Gastroesophageal sphincter (tissue), 3 donors: ENCODE measurements at regions not wholly inside any gene's neighbourhood (a gene's known extent, or its start where the extent isn't known, plus 50 kb on each side); places are given as distances from the start of the nearest gene placed in this dataset.

ENCODE experiments used
- POLR2A ChIP-seq, 2 donors: fragments of 450-650 bp; IDR thresholded peaks; one replicate each; pipeline ENCODE4 v1.6.1; 2017; ENCODE audit warnings: antibody characterized with exemption in 2 of 2, mild to moderate bottlenecking in 2 of 2, moderate library complexity in 1 of 2
- TF ChIP-seq, protein P1 (sequence below), 4 experiments: fragments of 200-600 bp in 2 of 4; fragments of 450-650 bp in 2 of 4; sonication (generic) in 1 of 4; IDR thresholded peaks; one replicate each; pipeline ENCODE4 v1.5.1; 2017 to 2019; ENCODE audit warnings: antibody characterized with exemption in 4 of 4, mild to moderate bottlenecking in 2 of 4, moderate library complexity in 2 of 4

DNA sequence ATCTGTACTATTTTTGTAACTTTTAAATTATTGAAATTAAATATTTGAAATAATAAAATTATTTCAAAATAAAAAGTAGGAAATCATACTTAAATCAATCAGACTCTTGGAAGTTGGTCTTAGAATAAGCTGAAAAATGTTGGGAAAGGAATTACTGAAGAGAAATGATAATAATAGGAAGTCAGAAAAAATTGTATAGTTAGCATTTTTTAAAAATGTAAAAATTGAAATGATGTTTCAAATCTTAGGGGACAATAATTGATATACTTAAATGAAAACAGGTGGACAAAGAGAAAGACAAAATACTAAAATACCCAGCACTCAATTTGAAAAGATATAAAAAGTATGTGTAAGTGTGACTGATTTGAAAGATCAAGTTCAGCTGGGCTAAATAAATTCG, 186.1 kb downstream of the BMP2 start:
- TF ChIP-seq, protein P1, sequence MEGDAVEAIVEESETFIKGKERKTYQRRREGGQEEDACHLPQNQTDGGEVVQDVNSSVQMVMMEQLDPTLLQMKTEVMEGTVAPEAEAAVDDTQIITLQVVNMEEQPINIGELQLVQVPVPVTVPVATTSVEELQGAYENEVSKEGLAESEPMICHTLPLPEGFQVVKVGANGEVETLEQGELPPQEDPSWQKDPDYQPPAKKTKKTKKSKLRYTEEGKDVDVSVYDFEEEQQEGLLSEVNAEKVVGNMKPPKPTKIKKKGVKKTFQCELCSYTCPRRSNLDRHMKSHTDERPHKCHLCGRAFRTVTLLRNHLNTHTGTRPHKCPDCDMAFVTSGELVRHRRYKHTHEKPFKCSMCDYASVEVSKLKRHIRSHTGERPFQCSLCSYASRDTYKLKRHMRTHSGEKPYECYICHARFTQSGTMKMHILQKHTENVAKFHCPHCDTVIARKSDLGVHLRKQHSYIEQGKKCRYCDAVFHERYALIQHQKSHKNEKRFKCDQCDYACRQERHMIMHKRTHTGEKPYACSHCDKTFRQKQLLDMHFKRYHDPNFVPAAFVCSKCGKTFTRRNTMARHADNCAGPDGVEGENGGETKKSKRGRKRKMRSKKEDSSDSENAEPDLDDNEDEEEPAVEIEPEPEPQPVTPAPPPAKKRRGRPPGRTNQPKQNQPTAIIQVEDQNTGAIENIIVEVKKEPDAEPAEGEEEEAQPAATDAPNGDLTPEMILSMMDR (IDR thresholded peaks at IDR 0.05), result no peak
- TF ChIP-seq POLR2A (IDR thresholded peaks at IDR 0.05), result no peak
